GM18499 (cell line): ENCODE measurements at regions not wholly inside any gene's neighbourhood (a gene's known extent, or its start where the extent isn't known, plus 50 kb on each side); places are given as distances from the start of the nearest gene placed in this dataset.
"Not testable (repeated sequence)": the region's sequence is repeated elsewhere in the genome, so short reads cannot be mapped to it uniquely, and the experiment has no call there.

ENCODE experiments used
- ATAC-seq: cut with Tn5 transposase; IDR thresholded peaks from one replicate; pipeline ENCODE4 v1.9.1; 2021; ENCODE audit warnings: moderate number of reproducible peaks; ENCODE audit not compliant: insufficient read depth, unreplicated experiment

DNA sequence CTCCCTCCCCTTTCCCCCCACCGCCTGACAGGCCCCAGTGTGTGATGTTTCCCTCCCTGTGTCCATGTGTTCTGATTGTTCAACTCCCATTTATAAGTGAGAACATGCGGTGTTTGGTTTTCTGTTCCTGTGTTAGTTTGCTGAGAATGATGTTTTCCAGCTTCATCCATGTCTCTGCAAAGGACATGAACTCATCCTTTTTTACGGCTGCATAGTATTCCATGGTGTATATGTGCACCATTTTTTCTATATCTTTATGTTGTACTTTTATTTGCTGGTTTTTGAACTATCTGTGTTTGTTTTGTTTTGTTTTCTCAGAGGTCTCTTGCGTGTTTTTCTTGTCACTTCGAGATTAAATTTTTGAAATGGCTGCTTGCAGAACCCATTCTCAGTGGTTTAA is 188.8 kb upstream of the SLIT2 start:
- ATAC-seq = not testable (repeated sequence)

- ATAC-seq = no peak
These were observed 189.7 kb upstream of the SLIT2 start for GRCh38 chr4:20062054-20062453.

- no peak for ATAC-seq
These were observed 200.9 kb upstream of the SLIT2 start for GRCh38 chr4:20050768-20051167.

DNA sequence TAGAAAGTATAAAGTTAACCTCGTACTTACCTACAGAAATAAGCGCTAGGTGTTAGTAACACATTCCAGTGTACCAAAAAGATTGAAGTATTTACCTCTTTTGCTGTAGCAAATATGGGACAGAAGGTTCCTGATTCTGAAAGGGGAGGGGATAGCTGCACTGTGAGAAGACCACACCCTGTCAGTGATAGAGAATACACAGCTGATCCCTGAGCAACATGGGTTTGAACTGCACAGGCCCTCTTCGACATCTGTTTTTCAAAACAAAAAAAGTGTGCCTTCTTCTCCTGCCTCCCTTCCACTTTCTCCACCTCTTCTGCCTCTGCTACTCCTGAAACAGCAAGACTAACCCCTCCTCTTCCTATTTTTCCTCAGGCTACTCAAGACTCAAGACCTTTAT is 201.8 kb upstream of the SLIT2 start:
- no peak for ATAC-seq

GRCh38 chr4:20046931-20047677 is 204.6 kb upstream of the SLIT2 start:
- ATAC-seq = no peak

GRCh38 chr4:20046179-20046578 is 205.5 kb upstream of the SLIT2 start:
- no peak for ATAC-seq

GRCh38 chr4:20044966-20045365 is 206.7 kb upstream of the SLIT2 start:
- no peak for ATAC-seq

GRCh38 chr4:20044502-20044911 is 207.2 kb upstream of the SLIT2 start:
- ATAC-seq = no peak

DNA sequence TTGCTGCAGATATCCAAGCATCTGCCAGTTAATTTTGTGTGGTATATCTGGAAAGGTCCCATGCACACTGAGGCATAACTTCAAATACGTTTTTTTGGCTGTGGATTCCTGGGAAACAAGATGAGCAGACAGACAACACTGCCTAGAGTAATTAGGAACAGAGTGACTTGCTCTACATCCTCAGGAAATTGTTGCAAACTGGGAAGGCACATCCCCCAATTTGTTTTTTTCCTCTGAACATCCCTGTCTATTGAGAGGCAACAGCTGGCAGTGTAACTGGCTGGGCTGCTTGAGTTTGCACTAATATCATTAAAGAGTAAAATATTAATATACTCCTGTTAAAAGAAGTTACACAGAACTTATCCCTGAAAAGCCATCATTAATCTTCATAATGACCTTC is 207.7 kb upstream of the SLIT2 start:
- no peak for ATAC-seq

DNA sequence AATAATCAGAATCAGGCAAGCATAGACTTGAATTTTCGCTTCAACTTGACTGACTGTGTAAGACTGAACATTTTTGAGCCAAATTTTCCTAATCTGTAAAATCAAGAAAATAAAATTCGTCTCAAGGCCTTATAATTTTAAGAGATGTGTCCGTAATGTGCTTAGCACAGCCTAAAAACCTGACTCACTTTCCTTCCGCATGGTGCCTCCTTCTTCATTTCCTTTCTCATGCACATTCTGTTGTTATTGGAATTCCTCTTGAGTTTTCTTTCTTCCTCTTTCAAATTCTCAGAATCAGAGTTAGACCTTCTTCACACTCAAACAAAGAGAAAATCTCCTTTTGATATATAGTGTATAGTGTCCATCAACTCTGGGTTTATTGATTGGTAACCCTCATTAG is 208.9 kb upstream of the SLIT2 start:
- ATAC-seq = no peak

DNA sequence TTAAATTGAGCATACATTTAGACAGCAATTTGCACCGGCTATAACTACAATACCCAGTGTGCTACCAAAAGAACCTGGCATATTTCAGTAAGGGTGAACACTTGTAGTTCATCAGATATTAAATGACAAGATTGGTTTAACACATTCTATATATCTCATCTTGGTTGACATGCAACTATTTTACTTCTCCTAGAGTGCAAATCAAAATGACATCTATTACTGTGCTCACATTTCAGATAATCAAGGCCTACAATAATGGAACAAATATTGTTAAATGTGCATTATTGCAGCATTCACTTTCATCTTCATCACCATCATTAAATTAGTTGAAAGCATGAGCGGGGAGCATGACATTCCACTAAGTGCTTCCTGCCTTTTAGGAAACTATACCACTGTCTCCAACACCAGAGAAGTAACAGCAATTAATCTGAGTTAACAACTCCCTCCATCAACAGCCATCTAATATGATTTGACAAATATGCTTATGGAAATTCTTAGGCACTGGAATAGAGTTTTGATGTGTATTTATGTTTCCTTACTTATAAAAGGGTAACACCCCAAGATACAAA is 209.8 kb upstream of the SLIT2 start:
- no peak for ATAC-seq

DNA sequence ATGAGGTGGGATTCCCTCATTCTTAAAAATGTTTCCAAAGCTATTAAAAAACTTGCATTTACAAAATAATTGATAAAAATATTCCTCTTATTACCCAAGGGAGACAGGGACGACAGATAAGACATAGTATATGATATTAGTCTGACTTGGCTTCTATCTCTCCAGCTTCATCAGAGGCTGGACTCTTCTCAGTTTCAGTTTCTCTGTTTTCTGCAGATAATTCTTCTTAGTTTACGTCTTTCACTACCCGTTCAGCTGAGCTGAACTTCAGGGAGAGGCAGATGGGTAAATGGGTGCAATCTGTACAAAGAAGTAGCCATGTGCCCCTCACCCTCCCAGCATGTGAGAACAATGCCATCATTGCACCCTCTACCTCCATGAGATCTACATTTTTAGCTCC is 214.0 kb upstream of the SLIT2 start:
- no peak for ATAC-seq

DNA sequence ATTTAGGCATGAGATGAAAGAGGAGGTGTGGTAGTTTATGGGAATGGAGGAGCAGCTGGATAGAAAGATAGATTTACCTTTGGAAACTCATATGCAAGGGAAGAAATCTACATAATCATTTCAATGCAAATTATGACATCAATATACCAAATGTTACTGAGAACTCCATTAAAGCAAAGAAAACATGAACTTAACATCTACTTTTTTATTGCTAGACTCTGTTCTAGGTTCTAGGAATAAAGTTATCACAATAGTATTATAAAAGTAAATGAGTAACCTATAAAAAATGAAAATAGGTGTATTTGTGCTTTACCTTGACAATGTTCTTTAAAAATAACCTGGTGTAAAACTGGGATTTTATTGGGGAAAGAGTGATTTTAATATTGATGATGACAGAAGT is 221.6 kb upstream of the SLIT2 start:
- ATAC-seq = no peak

DNA sequence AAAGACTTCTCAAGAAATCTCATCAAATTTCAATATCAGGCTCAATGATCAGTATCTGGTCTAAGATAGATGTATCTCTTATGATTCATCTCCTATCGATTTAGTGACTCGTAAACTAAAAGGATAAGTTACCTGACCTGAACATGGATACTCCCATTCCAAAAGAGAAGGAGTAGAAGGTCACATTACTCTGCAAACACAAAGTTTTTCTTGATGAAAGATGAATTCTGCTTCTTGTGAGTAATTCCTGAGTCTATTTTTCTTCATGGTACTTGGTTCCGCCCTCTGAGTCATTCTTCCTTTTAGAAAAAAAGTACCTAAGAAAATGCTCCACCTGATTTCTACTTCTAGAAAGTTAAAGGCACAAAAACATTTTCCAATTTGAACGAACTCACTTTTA is 223.1 kb upstream of the SLIT2 start:
- no peak for ATAC-seq

DNA sequence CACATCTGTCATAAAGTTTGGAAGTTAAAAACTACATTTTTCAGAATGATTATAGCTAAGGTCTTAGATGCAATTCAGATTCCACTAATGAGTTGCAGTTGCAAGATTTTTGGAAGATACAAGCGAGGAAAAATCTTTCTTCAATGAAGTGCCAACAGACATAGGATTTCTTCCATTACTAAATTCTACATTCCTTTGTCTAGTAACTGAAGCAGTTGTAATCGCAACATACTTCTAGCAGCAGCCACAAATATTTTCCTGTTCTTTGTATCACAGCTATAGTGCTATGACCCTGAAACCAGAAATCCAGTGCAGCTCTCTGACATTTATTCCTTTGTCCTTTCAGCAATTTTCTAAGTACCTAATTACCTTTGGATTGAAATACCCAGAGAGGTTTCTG is 225.2 kb upstream of the SLIT2 start:
- ATAC-seq = no peak

DNA sequence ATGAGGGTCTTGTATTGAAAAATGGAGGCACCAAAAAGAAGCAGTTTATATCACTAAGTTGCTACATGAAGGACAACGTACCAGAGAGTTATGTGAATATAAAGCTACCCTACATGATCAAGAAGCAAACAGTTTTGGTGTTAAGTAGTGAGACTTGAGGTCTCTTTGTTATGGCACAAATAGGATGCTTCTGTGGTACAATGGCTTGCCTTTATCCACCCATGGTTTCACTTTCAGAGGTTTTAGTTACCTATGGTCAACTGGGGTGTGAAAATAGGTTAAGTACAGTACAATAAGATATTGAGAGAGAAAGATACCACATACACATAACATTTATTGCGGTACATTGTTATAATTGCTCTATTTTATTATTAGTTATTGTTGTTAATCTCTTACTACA is 229.2 kb upstream of the SLIT2 start:
- ATAC-seq = no peak

- ATAC-seq = no peak
These were observed 231.6 kb upstream of the SLIT2 start for GRCh38 chr4:20020056-20020455.

DNA sequence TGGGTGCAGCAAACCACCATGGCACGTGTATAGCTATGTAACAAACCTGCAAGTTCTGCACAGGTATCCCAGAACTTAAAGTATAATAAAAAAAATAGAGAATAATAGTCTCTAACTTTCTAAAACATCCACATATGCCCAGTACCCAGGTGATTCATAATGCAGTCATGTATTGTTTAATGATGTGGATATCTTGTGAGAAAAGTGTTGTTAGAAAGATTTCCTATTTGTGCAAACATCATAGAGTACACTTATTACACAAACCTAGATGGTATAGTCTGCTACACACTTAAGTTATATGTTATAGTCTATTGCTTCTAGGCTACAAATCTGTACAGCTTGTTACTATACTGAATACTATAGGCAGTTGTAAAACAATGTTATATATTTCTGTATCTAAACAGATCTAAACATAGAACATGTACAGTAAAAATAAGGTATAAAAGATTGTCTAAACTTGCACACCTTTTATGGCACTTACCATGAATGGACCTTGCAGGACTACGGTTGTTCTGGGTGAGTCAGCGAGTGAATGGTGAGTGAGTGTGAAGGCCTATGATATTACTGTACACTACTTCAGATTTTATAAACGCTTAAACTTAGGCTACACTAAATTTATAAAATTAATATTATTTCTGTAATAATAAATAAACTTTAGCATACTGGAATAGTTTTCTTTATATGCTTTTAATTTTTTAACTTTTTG is 232.2 kb upstream of the SLIT2 start:
- ATAC-seq = no peak

GRCh38 chr4:20017777-20018115 is 234.0 kb upstream of the SLIT2 start:
- no peak for ATAC-seq

GRCh38 chr4:20017070-20017776 is 234.5 kb upstream of the SLIT2 start:
- ATAC-seq = no peak

DNA sequence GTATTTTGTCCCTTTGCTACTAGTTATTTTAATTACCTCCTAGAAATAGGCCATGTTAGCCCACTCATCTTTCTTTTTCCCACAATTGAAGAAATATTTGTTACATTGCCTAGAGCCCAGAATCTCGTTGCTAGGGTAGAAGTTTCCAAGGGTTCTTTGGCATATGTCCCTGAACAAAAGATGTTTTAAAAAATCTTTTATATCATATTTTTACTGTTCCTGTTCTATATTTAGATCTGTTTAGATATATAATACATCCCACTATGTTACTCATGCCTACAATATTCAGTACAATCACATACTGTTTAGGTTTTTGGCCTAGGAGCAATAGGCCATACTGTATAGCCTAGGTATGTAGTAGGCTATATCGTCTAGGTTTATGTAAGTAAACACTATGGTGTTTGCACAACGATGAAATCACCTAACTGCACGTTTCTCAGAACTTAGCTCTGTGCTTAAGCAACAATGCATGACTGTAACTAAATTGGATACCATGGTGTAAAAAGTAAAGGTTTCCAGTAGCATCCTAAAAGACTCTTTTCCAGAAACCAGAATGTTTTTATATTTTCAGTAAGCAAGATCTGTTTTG is 236.0 kb upstream of the SLIT2 start:
- no peak for ATAC-seq
